HG03439 (cell line): ENCODE measurements at regions not wholly inside any gene's neighbourhood (a gene's known extent, or its start where the extent isn't known, plus 50 kb on each side); places are given as distances from the start of the nearest gene placed in this dataset.
"Not testable (repeated sequence)": the region's sequence is repeated elsewhere in the genome, so short reads cannot be mapped to it uniquely, and the experiment has no call there.

Experiments used
- ATAC-seq: cut with Tn5 transposase; IDR thresholded peaks from one replicate; pipeline ENCODE4 v1.9.1; 2021; ENCODE audit warnings: mild to moderate bottlenecking, moderate library complexity; ENCODE audit not compliant: unreplicated experiment

GRCh38 chrX:79026742-79027141 lies 81.6 kb downstream of the P2RY10 start:
- ATAC-seq, result not testable (repeated sequence)

- ATAC-seq, result no peak
Measured at GRCh38 chrX:79035421-79035820, 90.2 kb downstream of the P2RY10 start.

- ATAC-seq, result no peak
Measured at GRCh38 chrX:79036157-79036880, 91.1 kb downstream of the P2RY10 start.

GRCh38 chrX:79065696-79066095 lies 78.8 kb upstream of the GPR174 start:
- ATAC-seq, result peak; percentile 69

DNA sequence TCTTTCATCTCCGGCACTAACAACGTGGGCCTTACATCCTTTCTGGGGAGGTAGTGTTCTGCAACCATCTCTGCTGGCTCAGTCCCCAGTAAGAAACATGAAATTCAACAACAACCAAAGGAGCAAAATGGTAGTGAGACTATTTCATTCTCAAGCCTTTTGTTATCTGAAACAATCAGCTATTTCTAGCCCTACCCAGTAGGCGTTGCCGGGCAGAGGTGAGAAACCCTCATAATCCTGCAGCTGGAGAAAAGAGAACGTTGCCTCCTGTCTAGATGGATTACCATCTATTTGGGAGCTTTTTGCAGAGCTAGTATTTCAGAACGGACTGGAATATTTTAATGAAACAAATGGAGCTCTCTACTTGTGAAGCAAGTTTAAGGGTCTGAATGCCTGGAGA lies 66.4 kb upstream of the GPR174 start:
- ATAC-seq, result no peak

DNA sequence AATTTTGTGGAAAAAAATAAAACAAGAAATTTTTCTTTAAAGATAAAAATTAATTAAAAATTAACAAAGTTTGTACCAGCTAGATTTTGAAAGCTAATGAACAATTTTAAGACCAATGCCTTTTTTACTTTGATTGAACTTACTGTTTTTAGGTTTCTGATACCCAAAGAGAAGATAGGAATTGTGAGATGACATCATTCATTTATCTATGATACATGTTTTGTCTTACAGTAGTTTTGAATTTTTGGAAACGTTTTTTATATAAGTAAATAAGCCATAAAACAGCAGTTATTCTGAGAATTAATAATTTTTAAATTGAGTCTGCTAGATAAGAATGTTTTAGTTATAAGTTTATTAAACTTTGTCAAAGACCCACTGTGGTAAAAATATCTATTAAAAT lies 65.0 kb upstream of the GPR174 start:
- no peak for ATAC-seq

- no peak for ATAC-seq
Measured at GRCh38 chrX:79080141-79080540, 64.3 kb upstream of the GPR174 start.

- peak; percentile 56 for ATAC-seq
Measured at GRCh38 chrX:79081895-79082512, 62.5 kb upstream of the GPR174 start.

GRCh38 chrX:79082899-79083298 lies 61.6 kb upstream of the GPR174 start:
- no peak for ATAC-seq

DNA sequence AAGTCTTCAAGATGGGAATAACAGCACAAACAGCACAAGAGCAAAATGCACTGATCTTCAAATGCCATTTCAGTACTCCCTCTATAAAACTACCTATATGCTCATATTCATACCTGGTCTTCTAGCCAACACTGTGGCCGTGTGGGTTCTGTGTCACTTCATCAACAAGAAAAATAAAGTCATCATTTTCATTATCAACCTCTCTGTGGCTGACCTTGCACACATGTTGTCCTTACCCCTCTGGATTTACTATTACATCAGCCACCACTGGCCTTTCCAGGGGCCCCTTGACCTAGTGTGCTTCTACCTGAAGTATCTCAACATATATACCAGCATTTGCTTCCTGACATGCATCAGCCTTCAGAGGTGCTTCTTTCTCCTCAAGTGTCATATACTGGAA lies 59.6 kb upstream of the GPR174 start:
- no peak for ATAC-seq

DNA sequence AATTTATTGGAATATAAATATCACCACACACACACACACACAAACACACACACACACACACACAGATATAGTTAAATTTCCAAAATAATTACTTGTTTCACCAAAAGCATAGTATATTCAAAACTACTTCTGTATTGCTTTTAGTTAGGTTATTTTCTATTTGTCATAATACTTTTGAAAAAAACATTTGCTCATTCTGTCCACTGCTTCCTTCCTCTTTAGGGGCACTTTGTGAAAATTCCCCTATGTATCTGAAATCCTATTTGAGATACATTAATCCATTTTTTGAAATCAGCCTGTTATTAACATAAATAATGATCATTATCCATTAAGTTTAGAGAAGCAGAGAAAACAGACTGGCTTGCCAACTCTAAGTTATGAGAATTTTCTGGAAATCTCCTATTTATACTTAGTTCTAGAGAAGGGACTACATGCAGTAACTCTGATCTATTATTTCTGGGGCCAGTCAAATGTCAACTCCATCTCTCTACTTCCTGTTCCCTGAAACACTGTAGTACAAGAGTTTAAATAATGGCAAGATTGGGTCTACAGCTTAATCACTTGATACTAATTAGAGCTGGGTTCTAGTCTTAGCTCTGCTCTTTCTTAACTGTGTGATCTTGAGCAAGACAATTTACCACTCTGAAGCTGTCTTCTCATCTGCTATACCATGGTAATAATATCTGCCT lies 54.4 kb upstream of the GPR174 start:
- no peak for ATAC-seq

DNA sequence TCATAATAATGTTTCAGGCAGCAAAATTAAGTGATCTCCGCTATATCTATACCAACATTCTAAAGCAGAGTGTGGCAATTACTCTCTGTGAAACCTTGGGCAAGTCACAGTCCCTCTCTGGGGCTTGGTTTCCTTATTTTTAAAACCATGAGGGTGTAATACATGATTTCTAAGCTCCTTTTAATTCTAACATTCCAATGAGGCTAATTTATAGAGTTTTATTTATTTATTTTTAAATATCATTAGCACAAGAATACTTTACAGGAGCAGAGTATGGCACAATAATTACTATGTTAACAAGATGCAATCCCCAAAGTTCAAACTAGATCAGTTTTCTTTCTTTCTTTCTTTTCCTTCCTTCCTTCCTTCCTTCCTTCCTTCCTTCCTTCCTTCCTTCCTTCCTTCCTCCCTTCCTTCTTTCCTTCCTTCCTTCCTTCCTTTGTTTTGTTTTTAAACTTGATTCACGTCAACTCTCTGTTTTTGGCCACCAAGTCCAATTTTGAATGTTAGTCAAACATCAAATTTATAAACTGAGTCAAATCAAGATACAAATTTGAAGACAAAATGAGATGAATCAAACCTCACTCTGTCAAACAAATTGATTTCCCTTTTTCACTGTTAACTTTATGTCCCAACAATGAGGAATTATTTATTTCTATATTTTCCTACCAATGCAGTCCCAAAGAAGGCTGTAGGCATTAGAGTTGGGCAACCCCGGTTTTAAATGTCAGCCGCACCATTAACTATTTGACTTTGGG lies 50.2 kb upstream of the GPR174 start:
- no peak for ATAC-seq
